ENCODE measurements at regions not wholly inside any gene's neighbourhood (a gene's known extent, or its start where the extent isn't known, plus 50 kb on each side); places are given as distances from the start of the nearest gene placed in this dataset.
"Not testable (repeated sequence)": the region's sequence is repeated elsewhere in the genome, so short reads cannot be mapped to it uniquely, and the experiment has no call there.

DNA sequence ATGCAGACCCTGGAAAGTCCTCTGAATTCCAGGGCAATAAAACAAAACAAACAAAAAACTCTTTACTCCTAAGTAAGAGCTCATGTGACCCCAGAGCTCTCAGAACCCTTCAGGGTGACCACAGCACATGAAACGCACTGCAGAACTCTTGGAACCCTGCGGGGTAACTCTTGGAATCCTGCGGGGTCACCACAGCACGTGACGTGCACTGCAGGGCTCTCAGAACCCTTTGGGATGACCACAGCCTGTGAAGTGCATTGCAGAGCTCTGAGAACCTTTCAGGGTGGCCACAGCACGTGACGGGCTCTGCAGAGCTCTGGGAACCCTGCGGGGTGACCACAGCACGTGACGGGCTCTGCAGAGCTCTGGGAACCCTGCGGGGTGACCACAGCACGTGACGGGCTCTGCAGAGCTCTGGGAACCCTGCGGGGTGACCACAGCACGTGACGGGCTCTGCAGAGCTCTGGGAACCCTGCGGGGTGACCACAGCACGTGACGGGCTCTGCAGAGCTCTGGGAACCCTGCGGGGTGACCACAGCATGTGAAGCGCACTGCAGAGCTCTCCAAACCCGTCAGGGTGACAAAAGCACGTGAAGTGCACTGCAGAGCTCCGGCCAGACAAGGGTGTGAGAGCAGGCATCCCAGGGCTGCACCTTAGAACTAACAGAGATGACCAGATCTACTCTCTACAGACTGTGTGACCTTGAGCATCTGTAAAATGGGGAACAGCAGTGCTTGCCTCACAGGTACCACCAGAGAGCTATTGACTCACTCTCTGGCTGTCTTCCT, 110.1 kb downstream of the ADRA2C start:
- WGBS (ENCODE audit: insufficient coverage, low coverage, missing lambda C conversion rate): 2% methylated on average over 13 of the region's 24 CpGs
- H3K36me3 ChIP-seq (ENCODE audit: control insufficient read depth, insufficient read depth, low read length); POLR2A ChIA-PET; BruUV-seq (replicated peaks); H3K4me3 ChIP-seq; H3K9ac ChIP-seq (ENCODE audit: insufficient read depth in 1 of 2, low read depth in 2 of 2, low read length in 2 of 2); H3K27ac ChIP-seq (ENCODE audit: extremely low read depth, low read depth, low read length); H3K4me2 ChIP-seq (ENCODE audit: insufficient read depth, low read length); H3K9me3 ChIP-seq (replicated peaks; ENCODE audit: control insufficient read depth, insufficient read depth, low read depth, low read length); in situ Hi-C loops (cut with MboI); ATAC-seq; H3K9me1 ChIP-seq (ENCODE audit: control insufficient read depth, insufficient read depth, low read length); H4K20me1 ChIP-seq (replicated peaks; ENCODE audit: control insufficient read depth, insufficient read depth, low read length); H2AFZ ChIP-seq (ENCODE audit: low read depth, low read length); FAIRE-seq; DNase-seq (ENCODE audit: extremely low read depth in 1 of 4, low spot score in 3 of 4); CTCF ChIA-PET (ENCODE audit: low intra/inter-chr PET ratio); H3K79me2 ChIP-seq (ENCODE audit: control insufficient read depth, insufficient read depth, low read length): not testable (repeated sequence)
- Histone ChIP-seq H3K4me1 (replicated peaks in 1 of 2; ENCODE audit: control insufficient read depth in 2 of 2, insufficient read depth in 2 of 2, low read length in 2 of 2) (peaks cover 0 to 23% of the 10 kb centered on the region in 2 experiments; a peak in 2 of 5 replicates), H3K27me3 (ENCODE audit: control insufficient read depth in 2 of 2, insufficient read depth in 2 of 2, low read length in 2 of 2) (peaks cover 2 to 39% of the 10 kb centered on the region in 2 experiments; a peak in 4 of 5 replicates)
- intact Hi-C loops (cut with micrococcal nuclease): loop anchor here (5.0 kb wide), 1 partner anchor 129 kb away; no protein-coding TSS in a partner anchor

DNA sequence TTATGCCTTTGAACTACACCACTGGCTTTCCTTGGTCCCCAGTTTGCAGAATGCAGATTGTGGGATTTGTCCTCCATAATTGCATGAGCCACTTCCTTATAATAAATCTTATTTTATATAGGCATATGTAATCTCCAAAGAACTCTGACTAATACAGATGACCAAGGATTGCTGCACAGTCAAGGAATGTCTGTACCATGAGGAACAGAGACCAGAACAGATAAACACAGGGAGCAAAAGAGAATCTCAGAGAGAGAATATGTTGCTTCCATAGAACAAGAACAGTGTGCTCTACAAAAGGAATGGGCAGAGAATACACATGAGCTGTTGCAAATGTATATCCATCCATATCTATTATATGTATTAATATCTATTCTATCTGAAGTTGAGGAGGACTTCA, 111.1 kb downstream of the ADRA2C start:
- no peaks in the 10 kb centered on the region for H3K9me1 ChIP-seq (ENCODE audit: control insufficient read depth, insufficient read depth, low read length)
- H4K20me1 ChIP-seq (replicated peaks; ENCODE audit: control insufficient read depth, insufficient read depth, low read length): no peaks in the 10 kb centered on the region
- ATAC-seq (no peak), DNase-seq (ENCODE audit: extremely low read depth in 1 of 4, low spot score in 3 of 4) (no peak), FAIRE-seq (no peak)
- intact Hi-C loops (cut with micrococcal nuclease): loop anchor here (5.0 kb wide), 1 partner anchor 130 kb away; no protein-coding TSS in a partner anchor
- no peak overlapping the region for H3K4me2 ChIP-seq (ENCODE audit: insufficient read depth, low read length)
- BruUV-seq (replicated peaks): no TSS peak
- H3K4me3 ChIP-seq: no peak overlapping the region
- no peak overlapping the region for H2AFZ ChIP-seq (ENCODE audit: low read depth, low read length)
- H3K27me3 ChIP-seq (ENCODE audit: control insufficient read depth in 2 of 2, insufficient read depth in 2 of 2, low read length in 2 of 2): peaks cover 2 to 32% of the 10 kb centered on the region in 2 experiments; a peak in 4 of 5 replicates
- H3K36me3 ChIP-seq (ENCODE audit: control insufficient read depth, insufficient read depth, low read length): no peaks in the 10 kb centered on the region
- POLR2A ChIA-PET: no interaction called here
- H3K9ac ChIP-seq (ENCODE audit: insufficient read depth in 1 of 2, low read depth in 2 of 2, low read length in 2 of 2): no peak overlapping the region
- no peak overlapping the region for H3K27ac ChIP-seq (ENCODE audit: extremely low read depth, low read depth, low read length)
- H3K79me2 ChIP-seq (ENCODE audit: control insufficient read depth, insufficient read depth, low read length): no peaks in the 10 kb centered on the region
- CTCF ChIA-PET (ENCODE audit: low intra/inter-chr PET ratio): no interaction called here
- peaks cover 0 to 15% of the 10 kb centered on the region in 2 experiments; a peak in 2 of 5 replicates for H3K4me1 ChIP-seq (replicated peaks in 1 of 2; ENCODE audit: control insufficient read depth in 2 of 2, insufficient read depth in 2 of 2, low read length in 2 of 2)
- TF ChIP-seq CEBPB (tag; IDR thresholded peaks at IDR 0.05): no peak
- TF ChIP-seq, protein P1, sequence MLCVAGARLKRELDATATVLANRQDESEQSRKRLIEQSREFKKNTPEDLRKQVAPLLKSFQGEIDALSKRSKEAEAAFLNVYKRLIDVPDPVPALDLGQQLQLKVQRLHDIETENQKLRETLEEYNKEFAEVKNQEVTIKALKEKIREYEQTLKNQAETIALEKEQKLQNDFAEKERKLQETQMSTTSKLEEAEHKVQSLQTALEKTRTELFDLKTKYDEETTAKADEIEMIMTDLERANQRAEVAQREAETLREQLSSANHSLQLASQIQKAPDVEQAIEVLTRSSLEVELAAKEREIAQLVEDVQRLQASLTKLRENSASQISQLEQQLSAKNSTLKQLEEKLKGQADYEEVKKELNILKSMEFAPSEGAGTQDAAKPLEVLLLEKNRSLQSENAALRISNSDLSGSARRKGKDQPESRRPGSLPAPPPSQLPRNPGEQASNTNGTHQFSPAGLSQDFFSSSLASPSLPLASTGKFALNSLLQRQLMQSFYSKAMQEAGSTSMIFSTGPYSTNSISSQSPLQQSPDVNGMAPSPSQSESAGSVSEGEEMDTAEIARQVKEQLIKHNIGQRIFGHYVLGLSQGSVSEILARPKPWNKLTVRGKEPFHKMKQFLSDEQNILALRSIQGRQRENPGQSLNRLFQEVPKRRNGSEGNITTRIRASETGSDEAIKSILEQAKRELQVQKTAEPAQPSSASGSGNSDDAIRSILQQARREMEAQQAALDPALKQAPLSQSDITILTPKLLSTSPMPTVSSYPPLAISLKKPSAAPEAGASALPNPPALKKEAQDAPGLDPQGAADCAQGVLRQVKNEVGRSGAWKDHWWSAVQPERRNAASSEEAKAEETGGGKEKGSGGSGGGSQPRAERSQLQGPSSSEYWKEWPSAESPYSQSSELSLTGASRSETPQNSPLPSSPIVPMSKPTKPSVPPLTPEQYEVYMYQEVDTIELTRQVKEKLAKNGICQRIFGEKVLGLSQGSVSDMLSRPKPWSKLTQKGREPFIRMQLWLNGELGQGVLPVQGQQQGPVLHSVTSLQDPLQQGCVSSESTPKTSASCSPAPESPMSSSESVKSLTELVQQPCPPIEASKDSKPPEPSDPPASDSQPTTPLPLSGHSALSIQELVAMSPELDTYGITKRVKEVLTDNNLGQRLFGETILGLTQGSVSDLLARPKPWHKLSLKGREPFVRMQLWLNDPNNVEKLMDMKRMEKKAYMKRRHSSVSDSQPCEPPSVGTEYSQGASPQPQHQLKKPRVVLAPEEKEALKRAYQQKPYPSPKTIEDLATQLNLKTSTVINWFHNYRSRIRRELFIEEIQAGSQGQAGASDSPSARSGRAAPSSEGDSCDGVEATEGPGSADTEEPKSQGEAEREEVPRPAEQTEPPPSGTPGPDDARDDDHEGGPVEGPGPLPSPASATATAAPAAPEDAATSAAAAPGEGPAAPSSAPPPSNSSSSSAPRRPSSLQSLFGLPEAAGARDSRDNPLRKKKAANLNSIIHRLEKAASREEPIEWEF (CRISPR knock-in tag; IDR thresholded peaks at IDR 0.05): no peak
- TF ChIP-seq MIER1 (IDR thresholded peaks at IDR 0.05; ENCODE audit: low read depth): no peak
- TF ChIP-seq, protein P2, sequence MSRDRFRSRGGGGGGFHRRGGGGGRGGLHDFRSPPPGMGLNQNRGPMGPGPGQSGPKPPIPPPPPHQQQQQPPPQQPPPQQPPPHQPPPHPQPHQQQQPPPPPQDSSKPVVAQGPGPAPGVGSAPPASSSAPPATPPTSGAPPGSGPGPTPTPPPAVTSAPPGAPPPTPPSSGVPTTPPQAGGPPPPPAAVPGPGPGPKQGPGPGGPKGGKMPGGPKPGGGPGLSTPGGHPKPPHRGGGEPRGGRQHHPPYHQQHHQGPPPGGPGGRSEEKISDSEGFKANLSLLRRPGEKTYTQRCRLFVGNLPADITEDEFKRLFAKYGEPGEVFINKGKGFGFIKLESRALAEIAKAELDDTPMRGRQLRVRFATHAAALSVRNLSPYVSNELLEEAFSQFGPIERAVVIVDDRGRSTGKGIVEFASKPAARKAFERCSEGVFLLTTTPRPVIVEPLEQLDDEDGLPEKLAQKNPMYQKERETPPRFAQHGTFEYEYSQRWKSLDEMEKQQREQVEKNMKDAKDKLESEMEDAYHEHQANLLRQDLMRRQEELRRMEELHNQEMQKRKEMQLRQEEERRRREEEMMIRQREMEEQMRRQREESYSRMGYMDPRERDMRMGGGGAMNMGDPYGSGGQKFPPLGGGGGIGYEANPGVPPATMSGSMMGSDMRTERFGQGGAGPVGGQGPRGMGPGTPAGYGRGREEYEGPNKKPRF (IDR thresholded peaks at IDR 0.05; ENCODE audit: low read depth, low read length): no peak
- TF ChIP-seq ZFP1 (CRISPR knock-in tag; IDR thresholded peaks at IDR 0.05): no peak
- in situ Hi-C loops (cut with MboI): no loop called here
- no peaks in the 10 kb centered on the region for H3K9me3 ChIP-seq (replicated peaks; ENCODE audit: control insufficient read depth, insufficient read depth, low read depth, low read length)

Data from K562 (cell line).